Nephron (organoid): ENCODE measurements at regions not wholly inside any gene's neighbourhood (a gene's known extent, or its start where the extent isn't known, plus 50 kb on each side); places are given as distances from the start of the nearest gene placed in this dataset.
A peak's percentile ranks its signal among the peaks of the same experiment; 100 is the strongest.

Source experiments
- H3K27ac Mint-ChIP-seq, 3 experiments: 2 replicates each; pipeline ENCODE4 v1.8.0; 2020; ENCODE audit warnings: mixed read lengths in 3 of 3, mild to moderate bottlenecking in 2 of 3, moderate library complexity in 1 of 3
- H3K27me3 Mint-ChIP-seq: 2 replicates; pipeline ENCODE4 v1.8.0; 2021; ENCODE audit warnings: low read depth, mild to moderate bottlenecking, moderate library complexity, mixed read lengths
- H3K36me3 Mint-ChIP-seq: 2 replicates; pipeline ENCODE4 v1.8.0; 2020; ENCODE audit warnings: low read depth, mixed read lengths
- H3K4me1 Mint-ChIP-seq: 2 replicates; pipeline ENCODE4 v1.8.0; 2020; ENCODE audit warnings: mixed read lengths
- H3K4me3 Mint-ChIP-seq, 3 experiments: 2 replicates each; pipeline ENCODE4 v1.8.0; 2020; ENCODE audit warnings: mild to moderate bottlenecking in 3 of 3, mixed read lengths in 3 of 3, moderate library complexity in 2 of 3
- H3K9me3 Mint-ChIP-seq: 2 replicates; pipeline ENCODE4 v1.8.0; 2020; ENCODE audit warnings: mixed read lengths
- TF ChIP-seq, protein P1 (sequence below), 3 experiments: fragments of 200-600 bp; sonication (generic); IDR thresholded peaks; one replicate each; pipeline ENCODE4 v1.5.0; 2021; ENCODE audit warnings: antibody characterized with exemption in 3 of 3; ENCODE audit not compliant: unreplicated experiment in 3 of 3

DNA sequence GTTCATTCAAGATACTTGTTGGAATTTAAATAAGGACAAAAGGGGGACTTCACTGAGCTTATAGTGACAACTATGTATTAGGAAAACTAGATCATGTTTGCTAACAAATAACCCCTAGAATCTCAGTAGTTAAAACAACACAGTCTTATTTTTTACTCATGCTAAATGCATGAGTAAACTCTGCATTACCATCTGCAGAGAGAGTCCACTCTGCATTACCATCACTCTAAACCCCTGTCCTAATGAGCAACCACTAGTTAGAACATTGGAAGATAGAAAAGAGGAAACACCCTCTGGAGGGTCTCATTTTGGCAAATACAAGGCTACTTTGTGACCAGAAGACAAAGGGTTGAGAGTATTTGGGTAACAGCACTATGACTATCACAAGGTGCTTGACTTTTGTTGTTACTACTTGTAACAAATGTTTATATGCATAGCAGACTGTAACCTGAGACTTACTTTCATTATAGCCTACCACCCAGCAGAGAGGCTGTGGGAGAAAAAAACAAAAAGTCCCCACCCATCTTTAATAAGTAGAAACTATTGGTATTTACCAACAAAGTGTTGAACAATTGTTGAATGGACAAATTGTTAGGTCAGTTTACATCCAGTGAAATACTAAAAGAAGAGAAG lies 99.1 kb downstream of the OXSM start:
- Mint-ChIP-seq H3K4me1 (no peaks in the 10 kb centered on the region), H3K9me3 (no peaks in the 10 kb centered on the region), H3K36me3 (no peaks in the 10 kb centered on the region), H3K4me3 (no peak overlapping the region), H3K27me3 (no peaks in the 10 kb centered on the region), H3K27ac (no peak overlapping the region)
- TF ChIP-seq, protein P1, sequence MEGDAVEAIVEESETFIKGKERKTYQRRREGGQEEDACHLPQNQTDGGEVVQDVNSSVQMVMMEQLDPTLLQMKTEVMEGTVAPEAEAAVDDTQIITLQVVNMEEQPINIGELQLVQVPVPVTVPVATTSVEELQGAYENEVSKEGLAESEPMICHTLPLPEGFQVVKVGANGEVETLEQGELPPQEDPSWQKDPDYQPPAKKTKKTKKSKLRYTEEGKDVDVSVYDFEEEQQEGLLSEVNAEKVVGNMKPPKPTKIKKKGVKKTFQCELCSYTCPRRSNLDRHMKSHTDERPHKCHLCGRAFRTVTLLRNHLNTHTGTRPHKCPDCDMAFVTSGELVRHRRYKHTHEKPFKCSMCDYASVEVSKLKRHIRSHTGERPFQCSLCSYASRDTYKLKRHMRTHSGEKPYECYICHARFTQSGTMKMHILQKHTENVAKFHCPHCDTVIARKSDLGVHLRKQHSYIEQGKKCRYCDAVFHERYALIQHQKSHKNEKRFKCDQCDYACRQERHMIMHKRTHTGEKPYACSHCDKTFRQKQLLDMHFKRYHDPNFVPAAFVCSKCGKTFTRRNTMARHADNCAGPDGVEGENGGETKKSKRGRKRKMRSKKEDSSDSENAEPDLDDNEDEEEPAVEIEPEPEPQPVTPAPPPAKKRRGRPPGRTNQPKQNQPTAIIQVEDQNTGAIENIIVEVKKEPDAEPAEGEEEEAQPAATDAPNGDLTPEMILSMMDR (IDR thresholded peaks at IDR 0.05; ENCODE audit: unreplicated experiment in 3 of 3), result no peak

DNA sequence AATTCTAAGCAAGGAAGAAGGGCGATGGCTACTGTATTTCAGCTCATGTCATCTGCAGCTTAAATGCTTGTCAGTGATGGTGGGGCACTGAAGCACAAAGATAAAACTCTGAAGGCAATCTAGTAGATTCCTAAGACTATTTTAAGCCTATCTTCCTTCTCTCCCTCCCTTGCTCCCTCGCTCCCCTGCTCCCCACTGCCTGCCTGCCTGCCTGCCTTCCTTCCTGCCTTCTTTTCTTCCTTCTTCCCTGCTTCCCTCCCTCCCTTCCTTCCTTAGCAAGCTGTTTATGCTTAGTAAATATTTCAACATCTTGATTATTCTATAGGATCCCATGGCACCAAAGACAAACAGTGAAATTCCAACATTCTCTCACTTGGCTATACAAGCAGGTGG lies 99.6 kb downstream of the OXSM start:
- Mint-ChIP-seq H3K27me3 (no peaks in the 10 kb centered on the region), H3K9me3 (no peaks in the 10 kb centered on the region), H3K27ac (no peak overlapping the region), H3K4me1 (no peaks in the 10 kb centered on the region), H3K4me3 (no peak overlapping the region), H3K36me3 (no peaks in the 10 kb centered on the region)
- TF ChIP-seq, protein P1 (IDR thresholded peaks at IDR 0.05; ENCODE audit: unreplicated experiment in 3 of 3), result no peak

DNA sequence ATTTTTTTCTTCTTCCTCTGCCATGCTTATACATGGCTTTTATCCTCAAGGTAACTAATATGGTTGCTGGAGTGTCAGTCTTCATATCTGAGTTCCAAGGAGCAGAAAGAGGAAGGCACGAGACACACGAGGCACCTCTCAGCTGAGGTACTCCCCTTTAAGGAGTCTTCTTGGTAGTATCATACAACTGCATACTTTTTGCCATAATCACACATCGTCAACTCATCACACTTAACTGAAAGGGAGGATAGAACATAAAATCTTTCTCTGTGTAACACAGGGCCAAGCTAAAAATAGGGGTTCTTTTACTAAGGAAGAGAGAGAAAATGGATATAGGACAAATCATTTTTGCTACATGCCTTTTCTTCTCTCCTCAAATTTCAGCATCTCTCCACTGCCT lies 104.2 kb downstream of the OXSM start:
- Mint-ChIP-seq H3K27me3 (no peaks in the 10 kb centered on the region), H3K9me3 (no peaks in the 10 kb centered on the region), H3K27ac (no peak overlapping the region), H3K4me3 (no peak overlapping the region), H3K4me1 (no peaks in the 10 kb centered on the region), H3K36me3 (no peaks in the 10 kb centered on the region)
- TF ChIP-seq, protein P1 (IDR thresholded peaks at IDR 0.05; ENCODE audit: unreplicated experiment in 3 of 3), result no peak

DNA sequence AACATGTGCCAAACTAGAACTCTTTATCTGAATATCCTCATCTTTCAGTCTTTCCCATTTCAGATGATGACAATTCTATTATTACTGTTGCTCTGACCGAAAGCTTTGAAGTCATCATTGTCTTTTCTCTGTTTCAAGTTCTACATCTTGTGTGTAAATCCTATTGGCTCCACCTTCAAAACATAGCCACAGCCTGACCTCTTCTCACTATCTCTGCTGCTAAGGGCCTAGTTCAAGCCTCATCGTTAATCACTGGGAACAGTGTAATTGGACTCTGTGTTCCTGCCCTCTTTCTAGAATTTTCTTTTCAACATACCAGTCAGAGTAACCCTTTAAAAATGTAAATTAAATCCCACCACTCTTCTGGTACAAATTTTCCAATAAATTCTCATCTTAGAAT lies 105.1 kb downstream of the OXSM start:
- Mint-ChIP-seq H3K9me3 (no peaks in the 10 kb centered on the region), H3K4me3 (no peak overlapping the region), H3K36me3 (no peaks in the 10 kb centered on the region), H3K27ac (no peak overlapping the region), H3K27me3 (no peaks in the 10 kb centered on the region), H3K4me1 (no peaks in the 10 kb centered on the region)
- TF ChIP-seq, protein P1 (IDR thresholded peaks at IDR 0.05; ENCODE audit: unreplicated experiment in 3 of 3), result no peak

DNA sequence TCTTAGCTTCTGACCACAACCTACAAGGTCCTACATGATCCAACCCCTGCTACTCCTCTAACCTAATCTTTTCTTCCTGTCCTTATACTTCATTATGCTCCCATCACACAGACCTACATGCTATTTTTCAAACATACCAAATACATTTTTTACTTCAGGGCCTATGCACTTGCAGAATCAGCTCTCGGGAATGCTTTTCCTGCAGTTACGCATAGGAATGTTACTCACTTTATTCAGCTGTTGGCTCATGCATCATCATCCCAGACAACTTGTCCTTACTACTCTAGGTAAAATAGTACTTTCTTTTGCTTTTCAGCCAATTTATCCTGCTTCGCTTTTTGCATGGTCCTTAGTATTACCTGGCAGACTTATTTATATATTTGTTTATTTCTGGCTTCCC lies 105.6 kb downstream of the OXSM start:
- Mint-ChIP-seq H3K9me3 (no peaks in the 10 kb centered on the region), H3K4me3 (no peak overlapping the region), H3K27me3 (no peaks in the 10 kb centered on the region), H3K4me1 (no peaks in the 10 kb centered on the region), H3K36me3 (no peaks in the 10 kb centered on the region), H3K27ac (no peak overlapping the region)
- TF ChIP-seq, protein P1 (IDR thresholded peaks at IDR 0.05; ENCODE audit: unreplicated experiment in 3 of 3), result no peak

DNA sequence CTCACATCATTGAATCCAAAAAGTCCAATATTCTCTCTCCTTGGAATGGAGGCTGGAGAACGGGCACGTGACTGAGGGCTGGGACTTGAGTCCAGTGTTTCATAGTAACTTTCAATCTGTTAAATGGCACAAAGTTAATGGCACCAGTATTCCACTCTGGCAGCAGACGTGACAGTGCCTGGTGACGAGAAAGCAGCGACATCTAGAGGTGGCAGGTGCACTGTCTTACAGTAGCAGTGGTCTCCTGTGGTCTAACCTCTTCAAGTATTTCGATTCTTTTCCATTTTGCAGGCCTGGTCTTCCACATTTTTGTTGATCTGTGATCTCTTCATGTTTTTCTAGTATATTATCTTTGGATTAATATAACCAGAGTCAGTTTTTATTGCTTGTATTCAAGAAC lies 107.1 kb downstream of the OXSM start:
- Mint-ChIP-seq H3K4me1 (peaks cover 3% of the 10 kb centered on the region), H3K9me3 (no peaks in the 10 kb centered on the region), H3K27ac (no peak overlapping the region), H3K36me3 (no peaks in the 10 kb centered on the region), H3K27me3 (no peaks in the 10 kb centered on the region), H3K4me3 (no peak overlapping the region)
- TF ChIP-seq, protein P1 (IDR thresholded peaks at IDR 0.05; ENCODE audit: unreplicated experiment in 3 of 3), result peak in 1 of 3 experiments; percentile 20
